ENCODE measurements at regions not wholly inside any gene's neighbourhood (a gene's known extent, or its start where the extent isn't known, plus 50 kb on each side); places are given as distances from the start of the nearest gene placed in this dataset.

DNA sequence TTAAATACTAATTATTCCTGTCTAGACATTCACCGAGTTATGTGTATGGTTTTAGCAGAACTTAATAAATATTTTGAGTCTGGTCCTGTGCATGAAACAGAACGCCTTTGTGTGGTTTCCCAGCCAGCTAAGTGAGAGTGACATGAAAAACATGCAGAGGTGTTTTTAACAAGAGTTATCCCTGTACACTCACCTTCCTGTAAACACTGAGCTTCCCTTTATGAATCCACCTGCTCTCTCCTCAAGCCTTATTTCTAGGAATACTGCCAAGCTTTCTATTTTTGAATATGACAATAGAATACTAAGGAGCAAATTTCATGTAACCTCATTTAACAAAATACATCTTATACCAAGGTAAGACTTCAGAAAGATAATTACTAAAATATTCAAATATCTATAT is 270.3 kb upstream of the CTSO start:
- peak; percentile 79 for DNase-seq

DNA sequence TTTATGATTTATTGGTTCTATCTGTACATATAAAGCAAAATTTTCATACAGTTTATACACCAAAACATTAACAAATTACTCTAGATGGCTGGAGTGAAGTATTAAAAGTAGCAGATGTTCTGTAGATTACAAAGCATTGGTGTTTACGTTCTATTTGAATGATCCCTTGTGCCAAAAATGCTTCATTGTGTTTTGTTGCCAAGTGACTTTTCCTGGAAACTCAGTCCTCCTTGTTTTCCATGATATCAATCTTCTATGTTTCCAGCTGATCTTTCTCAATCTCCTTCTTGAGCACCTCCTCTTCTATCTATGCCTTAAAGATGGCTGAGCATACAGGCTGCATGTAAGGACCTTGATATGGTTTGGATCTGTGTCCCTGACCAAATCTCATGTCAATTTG is 263.6 kb upstream of the CTSO start:
- DNase-seq, result no peak

DNA sequence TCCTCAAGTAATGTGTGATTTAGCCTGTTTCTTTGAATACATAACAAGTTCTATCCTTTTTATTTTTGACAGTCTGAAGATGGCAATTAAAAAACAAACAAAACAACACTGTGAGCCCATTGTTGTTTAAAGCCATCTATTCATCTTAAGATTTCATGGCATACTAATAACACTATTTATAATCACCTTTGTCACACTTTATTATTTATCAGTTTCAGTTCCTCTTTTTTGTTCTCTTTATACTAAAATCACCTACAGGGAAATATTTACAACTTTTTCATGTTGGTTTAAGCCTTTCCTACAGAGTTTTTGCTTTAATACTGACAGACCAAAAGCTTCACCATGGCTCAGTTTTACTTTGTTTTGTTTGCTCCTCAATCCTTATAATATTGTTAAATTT is 247.4 kb upstream of the CTSO start:
- DNase-seq, result no peak

DNA sequence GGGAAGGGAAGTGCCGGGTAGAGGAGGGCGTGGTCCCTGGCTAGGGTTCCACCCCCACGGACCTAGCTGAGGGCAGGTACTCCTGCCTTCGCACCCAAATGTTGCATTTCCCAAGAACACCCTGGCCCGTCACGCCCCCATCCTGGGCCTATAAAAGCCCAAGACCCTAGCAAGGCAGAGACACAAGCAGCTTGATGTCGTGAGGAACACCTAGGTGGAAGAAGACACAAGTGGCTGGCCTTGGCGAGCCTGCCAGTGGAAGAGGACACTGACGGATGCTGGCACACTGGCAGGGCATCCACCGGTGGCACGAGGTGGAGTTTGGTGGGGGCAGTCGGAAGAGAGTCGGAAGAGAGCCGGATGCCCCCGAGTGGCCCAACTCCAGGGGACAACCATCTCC is 244.8 kb upstream of the CTSO start:
- DNase-seq, result no peak

DNA sequence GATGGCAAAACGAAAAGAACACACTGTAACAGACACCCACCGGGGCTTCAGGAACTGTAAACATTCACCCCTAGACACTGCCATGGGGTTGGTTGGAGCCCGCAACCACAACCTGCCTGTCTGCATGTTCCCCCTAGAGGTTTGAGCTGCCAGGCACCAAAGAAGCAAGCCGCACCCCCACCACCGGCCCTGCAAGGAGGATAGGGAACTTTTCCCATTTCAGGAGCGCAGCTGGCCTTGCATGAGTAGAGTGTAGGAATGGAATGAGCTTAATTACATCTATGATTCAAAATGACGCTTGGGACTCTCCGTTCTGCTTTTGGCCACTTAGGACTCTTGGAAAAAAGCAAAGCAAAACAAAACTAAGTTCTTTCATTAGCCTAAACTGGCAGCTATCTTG is 243.6 kb upstream of the CTSO start:
- no peak for DNase-seq

DNA sequence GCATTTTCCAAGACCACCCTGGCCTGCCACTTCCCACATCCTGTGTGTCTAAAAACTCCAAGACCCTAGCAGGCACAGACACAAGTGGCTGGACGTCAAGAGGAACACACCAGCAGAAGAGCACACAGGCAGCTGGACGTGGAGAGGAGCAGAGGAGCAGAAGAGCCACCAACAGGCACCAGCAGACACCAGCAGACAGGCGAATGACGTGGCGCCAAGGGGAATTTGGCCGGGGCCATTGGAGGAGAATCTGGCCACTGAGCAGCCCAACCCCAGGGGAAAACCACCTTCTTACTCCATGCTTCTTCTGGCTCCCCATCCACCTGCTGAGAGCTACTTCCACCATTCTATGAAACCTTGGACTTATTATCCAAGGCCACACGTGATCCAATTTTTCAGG is 243.1 kb upstream of the CTSO start:
- DNase-seq, result no peak

DNA sequence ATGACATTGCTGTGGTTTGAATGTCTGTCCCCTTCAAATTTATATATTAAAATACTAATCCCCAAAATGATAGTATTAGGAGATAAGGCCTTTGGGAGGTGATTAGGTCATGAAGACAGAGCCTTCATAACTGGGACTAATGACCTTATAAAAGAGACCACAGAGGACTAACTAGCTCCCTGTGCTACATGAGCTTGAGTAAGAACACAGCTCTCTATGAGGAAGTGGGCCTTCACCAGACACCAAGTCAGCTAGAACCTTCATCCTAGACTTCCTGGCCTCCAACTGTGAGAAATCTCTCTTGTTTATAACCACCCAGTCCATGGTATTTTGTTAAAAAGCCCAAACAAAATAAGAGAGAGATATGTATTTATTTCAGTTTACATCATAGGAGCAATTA is 242.2 kb upstream of the CTSO start:
- no peak for DNase-seq

DNA sequence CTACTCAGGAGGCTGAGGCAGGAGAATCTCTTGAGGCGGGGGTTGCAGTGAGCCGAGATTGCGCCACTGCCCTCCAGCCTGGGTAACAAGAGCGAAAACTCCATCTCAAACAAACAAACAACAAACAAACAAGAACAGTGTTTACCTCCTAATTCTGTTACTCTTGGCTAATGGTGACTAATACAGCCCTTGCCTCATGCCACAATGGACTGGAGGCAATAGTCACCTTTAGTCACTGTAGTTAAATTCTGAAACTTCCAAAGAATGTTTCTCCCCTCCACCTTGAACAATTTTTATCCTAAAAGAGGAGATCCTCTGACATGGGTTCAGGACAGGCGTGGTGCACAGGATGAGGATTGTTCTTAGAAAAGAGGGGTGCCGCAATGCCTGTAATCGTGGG is 241.2 kb upstream of the CTSO start:
- no peak for DNase-seq

DNA sequence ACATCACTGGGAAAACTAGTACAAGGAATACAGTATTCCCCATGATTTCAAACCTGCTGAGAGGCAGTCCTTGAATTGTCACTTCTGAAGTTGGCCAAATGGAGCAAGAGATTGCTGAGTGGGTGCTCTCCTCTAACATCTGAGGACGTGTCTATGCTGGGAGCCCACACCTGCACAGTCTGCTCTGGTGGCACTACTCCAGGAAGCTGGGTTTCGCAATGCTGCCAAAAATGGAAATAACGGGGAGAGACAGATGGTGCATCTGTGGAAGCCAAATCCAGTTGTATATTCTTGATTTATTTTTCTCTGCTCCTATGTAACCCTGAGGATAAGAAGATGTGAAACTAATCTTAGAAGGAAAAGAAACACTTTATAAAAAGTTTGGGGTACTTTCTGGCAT is 240.1 kb upstream of the CTSO start:
- peak; percentile 65 for DNase-seq

DNA sequence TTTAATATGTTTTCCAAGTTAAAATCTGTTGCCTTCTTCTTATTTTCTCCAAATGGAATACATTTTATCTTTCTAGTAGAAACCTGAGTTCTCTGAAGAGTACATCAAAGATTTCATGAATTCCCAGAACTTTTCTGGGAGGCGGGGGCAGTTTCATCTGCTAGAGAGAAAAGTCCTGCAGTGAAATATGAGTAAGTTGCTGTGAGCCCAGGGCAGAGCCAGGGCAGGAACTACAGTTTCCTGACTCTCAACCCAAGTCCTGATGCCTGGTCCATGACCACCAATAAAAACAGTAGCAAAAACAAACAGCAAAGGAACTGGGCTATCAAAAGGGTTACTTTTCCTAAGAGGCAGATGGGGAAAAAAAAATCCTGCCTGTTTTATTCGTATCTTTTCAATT is 239.4 kb upstream of the CTSO start:
- no peak for DNase-seq

DNA sequence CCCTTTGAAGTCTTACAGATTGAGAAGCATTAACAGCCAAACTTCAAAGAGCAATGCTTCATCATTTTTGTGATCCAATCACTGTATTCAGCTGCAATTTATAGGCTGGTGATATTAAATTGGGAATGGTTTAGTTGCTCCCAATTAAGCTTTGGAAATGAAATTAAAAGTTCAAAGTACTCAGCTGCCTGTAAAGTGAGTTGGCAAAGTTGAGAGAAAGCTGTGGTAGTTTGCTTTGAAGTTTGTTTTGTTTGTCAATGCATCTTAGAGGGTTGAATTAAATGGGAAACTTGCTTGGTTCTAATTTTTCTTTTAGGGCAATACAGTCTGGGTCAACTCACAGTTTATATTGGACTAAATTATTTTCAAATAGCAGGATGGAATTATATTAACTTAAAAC is 238.4 kb upstream of the CTSO start:
- DNase-seq, result no peak

DNA sequence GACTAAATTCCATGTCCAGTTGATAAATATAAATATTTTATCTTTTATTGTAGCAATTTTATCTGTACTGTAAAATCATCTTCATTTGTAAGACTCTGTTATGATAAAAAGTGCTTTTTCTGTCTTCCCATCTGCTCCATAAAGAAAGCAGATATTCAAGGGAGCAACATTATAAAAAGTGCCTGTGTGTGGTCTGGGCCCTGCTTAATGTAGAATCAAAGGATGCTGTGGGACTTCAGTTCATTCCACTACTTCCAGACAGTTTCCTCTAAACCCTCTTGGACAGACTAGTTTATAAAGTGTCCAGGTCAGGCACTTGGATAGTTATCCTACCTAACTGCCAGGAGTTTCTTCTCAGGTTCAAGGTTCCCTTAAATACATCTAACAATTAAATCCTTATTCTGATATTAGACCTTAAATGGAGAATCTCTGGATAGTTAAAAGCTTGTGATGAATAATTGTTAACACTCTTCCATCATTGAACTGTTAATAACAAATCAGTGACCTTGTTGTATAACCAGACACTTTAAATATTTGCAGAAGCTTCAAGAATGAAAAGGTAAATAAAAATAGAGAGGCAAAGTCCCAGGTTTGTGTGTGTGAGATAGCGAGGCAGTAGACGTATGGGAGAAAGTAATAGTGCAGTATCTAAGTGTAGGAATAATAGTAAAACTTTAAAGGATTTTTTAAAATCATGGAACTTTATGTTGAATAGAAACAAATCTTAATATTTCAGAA is 237.5 kb upstream of the CTSO start:
- DNase-seq, result no peak

DNA sequence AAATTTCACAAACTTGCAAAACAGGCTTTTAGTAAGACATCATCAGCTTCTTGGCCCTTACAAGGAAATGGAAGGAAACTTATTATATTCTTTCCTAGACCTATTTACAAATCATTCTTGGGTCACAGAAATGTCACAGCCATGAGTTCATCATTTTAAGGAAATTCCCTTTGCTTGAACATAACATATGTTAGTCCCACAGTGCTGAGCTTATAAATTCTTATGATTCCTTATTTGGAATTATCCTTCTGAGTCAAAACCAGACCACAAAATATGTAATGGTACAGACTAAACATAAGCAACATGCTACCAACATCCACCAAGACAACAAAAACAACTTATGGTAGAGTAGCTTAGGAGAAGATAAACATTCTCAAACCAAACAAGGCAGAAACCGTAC is 236.9 kb upstream of the CTSO start:
- no peak for DNase-seq

DNA sequence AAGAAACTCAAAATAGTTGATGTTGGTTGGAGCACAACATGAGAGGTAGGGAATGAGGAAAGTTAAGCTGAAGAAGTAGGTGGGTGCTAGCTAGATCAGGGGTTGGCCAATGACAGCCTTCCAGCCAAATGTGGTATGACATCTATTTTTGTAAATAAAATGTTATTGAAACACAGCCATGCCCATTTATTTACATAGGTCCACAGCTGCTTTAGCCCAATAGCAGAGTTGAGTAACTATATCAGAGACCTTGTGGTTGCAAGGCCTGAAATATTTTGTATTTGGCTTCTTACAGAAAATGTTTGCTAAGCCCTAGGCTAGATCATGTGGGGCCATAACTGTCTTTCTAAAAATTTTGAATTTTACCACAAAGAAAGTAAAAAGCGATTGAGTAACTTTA is 234.9 kb upstream of the CTSO start:
- no peak for DNase-seq

DNA sequence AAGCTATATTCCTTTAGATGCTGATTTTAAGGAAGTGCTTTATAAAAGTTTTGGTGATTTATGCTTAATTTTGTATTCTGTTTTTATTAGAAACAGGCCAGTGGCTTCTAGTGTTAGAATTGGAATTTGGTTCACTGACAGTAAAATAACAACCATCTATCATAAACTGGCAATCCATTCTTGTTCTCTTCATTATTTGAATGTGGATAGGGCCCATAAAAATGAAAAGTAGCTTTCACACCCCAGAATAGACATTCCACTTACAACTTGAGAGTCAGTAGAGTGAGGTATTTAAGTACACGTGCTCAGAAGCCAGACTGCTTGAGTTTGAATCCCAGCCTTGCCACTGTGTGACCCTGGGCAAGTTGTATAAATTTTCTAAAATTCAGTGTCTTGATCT is 232.4 kb upstream of the CTSO start:
- DNase-seq, result no peak

DNA sequence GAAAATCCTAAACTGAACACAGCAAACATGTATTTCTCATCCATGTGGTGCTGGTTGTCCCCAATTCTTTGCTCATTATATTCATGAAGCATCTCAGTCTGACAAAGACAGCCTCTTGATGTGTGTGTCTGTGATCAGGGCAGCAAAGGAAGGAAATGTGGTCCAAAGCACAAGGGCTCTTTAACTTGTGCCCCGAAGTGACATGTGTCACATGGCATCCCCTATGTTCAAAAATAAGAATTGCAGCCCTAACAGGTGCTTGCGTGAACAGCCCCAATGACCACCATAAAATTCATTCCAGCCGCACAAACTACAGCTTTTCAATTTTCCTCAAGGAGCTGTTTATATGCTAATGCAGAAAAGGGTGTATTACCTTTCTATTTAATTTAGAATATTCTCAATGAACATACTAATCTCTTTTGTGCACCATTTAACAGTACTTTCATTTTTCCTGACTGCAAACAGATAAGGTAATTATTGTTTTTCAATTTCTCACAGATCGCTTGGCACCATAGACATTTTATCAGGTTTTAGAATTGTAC is 231.9 kb upstream of the CTSO start:
- no peak for DNase-seq

DNA sequence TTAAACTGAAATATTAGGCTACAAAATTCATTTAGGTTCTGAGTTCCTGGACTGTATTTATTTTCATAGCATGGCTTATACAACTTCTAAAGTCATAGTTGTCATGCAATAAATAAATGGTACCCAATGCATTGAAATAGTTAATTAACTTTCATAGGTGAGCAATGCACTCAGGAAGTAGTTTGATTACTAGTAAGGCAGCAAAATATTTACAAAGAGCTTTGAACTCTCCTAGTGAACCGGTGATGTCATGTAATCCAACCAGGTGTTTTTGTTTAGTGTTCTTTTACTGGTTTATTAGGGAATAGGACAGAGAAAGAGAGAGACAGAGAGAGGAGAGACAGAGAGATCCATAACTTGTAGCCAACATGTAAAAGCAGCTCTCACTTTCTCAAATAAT is 228.6 kb upstream of the CTSO start:
- no peak for DNase-seq

DNA sequence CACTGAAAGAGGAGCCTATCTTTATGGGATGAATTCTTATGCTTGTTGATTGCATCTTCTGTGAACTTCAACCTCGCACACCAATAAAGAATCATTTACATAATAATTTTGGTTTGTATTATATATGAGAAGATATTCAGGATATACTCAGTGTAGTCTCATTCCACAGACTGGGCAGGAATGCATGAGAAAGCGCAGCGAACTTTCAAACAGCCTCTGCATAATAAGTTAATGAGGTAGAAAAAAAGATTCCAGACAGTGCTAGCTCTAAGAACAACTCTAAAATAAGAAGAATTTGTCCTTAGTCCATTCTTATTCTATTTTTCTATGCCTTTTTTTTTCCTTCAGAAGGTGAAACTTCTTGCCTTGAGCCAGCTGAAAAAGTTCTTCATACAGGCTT is 224.3 kb upstream of the CTSO start:
- DNase-seq, result no peak

DNA sequence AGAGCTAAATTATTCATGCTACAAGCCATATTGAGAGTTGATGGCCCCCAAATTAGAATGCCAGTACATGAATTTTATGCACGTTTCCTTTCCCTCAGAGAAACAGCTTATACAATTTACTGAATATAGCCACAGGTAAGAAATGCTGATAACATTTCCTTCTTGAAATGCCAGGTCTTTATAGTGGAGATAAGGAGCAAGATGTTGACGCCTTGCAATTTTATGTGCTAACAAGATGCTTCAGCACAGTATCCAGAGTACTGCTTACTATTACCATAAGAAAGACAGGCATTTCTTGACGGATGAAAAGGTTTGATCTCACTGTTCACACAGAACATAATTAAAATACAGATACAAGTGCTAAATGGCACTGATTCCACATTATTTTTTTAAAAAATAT is 223.2 kb upstream of the CTSO start:
- DNase-seq, result no peak

DNA sequence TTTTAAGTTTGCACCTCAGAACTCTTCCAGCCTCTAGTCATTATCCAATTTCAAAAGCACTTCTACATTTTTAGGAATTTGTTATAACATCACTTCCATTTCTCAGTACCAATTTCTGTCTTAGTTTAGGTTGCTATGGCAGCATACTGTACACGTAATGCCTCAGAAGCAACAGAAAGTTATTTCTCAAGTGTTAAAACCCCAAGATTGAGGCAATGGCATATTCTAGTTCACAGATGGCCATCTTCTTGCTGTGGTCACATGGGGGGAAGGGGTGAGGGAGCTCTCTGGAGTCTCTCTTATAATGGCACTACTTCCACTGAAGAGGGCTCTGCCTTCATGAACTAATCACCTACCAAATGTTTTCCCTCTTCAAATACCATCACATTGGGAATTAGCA is 220.3 kb upstream of the CTSO start:
- no peak for DNase-seq

DNA sequence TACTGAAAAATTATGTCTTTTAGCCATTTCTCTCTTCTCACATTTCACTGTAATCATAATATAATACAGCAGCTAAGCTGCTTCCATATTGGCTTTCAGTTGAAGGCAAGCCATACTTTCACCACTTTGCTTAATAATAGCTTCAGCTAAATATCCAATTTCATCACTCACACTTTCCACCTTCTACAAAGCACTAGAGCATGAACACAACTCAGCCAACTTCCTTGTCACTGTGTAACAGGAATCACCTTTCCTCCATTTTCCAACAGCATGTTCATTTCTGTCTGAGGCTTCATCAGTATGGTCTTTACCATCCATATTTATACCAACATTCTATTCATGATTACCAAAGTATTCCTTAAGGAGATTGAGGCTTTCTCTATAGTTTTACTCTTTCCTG is 219.8 kb upstream of the CTSO start:
- no peak for DNase-seq

DNA sequence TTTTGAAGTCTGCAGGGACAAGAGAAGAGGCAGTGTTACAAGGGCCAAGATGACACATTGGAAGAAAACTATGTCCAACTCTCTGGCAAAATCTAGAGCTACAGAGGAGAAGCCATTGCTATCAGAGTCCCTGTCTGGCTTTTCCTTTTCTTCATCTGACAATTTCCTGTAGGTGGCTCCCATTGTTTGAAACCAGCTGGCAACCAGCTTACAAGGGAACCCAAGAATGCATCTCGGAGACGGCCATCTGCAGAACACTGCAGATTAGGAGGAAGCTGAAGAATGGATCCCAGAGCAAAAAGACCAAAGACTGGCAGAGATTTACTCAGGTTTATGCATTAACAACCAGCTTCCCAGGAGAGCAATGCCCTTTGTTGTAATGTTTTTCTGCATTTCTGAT is 216.2 kb upstream of the CTSO start:
- peak; percentile 7 for DNase-seq

DNA sequence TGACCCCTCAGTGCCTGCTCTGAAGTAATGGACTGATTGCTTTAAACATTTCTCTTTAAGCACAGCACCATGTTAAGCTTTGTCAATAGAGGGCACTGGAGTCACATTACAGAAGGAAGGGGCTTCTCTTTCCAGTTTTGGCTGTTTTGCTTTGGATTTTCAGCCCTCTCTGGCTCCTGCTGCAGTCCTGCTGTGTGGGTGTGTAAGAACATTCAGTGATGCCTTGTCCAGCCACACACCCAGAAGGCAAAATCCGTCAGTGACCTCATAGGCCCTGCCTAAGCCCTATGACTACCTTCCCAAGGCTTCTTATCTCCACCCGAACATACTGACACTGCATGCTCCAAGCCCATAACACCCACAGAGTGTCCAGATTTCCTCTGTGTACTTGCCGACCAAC is 215.3 kb upstream of the CTSO start:
- DNase-seq, result peak; percentile 70

DNA sequence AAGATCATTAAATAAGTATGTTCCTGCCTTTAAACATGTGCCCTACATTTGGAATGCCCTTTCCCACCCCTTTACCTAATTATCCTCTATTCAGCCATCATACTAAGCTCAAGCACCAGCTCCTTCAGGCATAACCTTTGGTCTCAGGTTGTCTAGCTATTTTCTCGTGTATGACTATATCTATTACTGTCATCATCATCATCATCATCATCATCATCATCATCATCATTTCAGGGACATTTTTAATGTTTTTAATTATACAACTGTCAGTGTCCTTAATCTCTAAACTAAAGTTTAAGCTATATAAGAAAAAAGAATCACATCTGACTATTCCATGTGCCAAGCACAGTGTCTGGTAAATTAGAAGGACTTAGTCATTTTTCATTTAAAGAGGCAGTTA is 214.6 kb upstream of the CTSO start:
- DNase-seq, result no peak

DNA sequence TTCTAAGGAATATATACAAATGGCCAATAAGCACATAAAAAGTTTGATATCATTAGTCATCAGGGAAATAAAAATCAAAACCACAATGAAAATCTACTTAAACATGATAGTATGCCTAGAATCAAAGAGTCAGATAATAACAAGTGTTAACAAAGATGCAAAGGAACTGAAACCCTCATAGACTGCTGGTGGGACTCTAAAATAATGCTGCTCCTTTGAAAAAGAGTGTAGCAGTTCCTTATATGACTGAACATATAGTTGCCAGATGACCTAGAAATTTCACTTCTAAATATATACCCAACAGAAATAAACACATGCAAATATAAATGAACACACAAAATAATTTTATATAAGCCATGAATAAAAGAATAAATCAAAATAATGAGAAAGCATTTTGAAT is 205.1 kb upstream of the CTSO start:
- no peak for DNase-seq

DNA sequence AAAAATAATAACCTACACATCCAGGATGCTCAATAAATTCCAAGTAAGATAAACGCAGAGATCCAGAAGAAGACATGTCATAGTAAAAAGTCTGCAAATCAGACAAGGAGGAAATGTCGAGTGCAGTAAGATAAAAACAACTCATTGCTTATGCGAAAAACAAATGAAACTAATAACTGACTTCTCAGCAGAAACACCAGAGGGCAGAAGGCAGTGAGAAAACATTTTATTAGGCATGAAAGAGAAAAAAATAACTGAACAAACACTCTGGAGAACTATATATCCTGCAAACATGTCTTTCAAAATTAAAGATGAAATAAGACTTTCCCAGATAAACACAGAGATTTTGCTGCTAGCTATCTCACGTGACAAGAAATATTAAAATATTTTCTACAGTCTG is 201.3 kb upstream of the CTSO start:
- no peak for DNase-seq
